Spleen (tissue), 7 donors: ENCODE measurements at regions not wholly inside any gene's neighbourhood (a gene's known extent, or its start where the extent isn't known, plus 50 kb on each side); places are given as distances from the start of the nearest gene placed in this dataset.

Experiments used
- POLR2A ChIP-seq, 3 donors: fragments of 450-650 bp; IDR thresholded peaks; one replicate each; pipeline ENCODE4 v1.5.1; 2017; ENCODE audit warnings: antibody characterized with exemption in 3 of 3, mild to moderate bottlenecking in 1 of 3
- TF ChIP-seq, protein P1 (sequence below), 11 experiments: fragments of 200-600 bp in 7 of 11; fragments of 450-650 bp in 4 of 11; sonication (generic) in 4 of 11; IDR thresholded peaks in 8 of 11; conservative IDR thresholded peaks in 3 of 11; 1 replicate in 7 of 11; 2 replicates in 4 of 11; pipeline versions ENCODE4 v1.4.0 to v1.8.0; 2016 to 2021; ENCODE audit warnings: antibody characterized with exemption in 11 of 11, inconsistent platforms in 4 of 11, mild to moderate bottlenecking in 1 of 11
- donor health status: DM: no; HTN: no; CAD: no; lungs with moderate emphysema.
- donor health status: DM: no; HTN: no; CAD: no.
- donor health status: DM: no; HTN: no; CAD: no.

DNA sequence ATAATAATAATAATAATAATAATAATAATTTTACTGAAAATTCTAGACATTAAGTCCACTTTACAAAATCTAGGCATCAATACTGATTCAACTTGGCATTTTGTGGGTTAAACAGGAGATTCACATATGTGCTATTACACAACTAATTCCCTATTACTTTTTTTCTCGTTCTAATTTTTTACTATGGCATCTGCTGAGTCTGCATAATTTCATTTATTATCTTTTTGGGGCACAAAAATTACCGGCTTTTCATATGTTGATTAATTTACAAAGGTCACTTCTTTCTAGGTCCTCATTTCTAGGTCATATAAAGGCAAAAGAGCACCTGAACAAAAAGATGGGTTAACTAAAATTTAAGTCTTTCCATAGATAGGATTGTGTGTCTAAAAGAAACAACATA lies 1357.8 kb upstream of the ADGRB3 start:
- TF ChIP-seq, protein P1, sequence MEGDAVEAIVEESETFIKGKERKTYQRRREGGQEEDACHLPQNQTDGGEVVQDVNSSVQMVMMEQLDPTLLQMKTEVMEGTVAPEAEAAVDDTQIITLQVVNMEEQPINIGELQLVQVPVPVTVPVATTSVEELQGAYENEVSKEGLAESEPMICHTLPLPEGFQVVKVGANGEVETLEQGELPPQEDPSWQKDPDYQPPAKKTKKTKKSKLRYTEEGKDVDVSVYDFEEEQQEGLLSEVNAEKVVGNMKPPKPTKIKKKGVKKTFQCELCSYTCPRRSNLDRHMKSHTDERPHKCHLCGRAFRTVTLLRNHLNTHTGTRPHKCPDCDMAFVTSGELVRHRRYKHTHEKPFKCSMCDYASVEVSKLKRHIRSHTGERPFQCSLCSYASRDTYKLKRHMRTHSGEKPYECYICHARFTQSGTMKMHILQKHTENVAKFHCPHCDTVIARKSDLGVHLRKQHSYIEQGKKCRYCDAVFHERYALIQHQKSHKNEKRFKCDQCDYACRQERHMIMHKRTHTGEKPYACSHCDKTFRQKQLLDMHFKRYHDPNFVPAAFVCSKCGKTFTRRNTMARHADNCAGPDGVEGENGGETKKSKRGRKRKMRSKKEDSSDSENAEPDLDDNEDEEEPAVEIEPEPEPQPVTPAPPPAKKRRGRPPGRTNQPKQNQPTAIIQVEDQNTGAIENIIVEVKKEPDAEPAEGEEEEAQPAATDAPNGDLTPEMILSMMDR (IDR thresholded peaks at IDR 0.05 in 8 of 11, conservative IDR thresholded peaks at IDR 0.05 in 3 of 11): no peak
- TF ChIP-seq POLR2A (IDR thresholded peaks at IDR 0.05): no peak
